Endothelial cell (in vitro differentiated cells): ENCODE measurements at regions not wholly inside any gene's neighbourhood (a gene's known extent, or its start where the extent isn't known, plus 50 kb on each side); places are given as distances from the start of the nearest gene placed in this dataset.

ENCODE experiments used
- DNase-seq: peaks from one replicate; pipeline ENCODE4 v3.0.0; 2021; ENCODE audit warnings: low spot score
- H3K27ac Mint-ChIP-seq: one replicate; pipeline ENCODE4 v1.8.0; 2021; ENCODE audit warnings: mixed read lengths, inconsistent platforms; ENCODE audit not compliant: unreplicated experiment
- H3K27me3 Mint-ChIP-seq: one replicate; pipeline ENCODE4 v1.8.0; 2021; ENCODE audit warnings: mild to moderate bottlenecking, moderate library complexity, mixed read lengths, inconsistent platforms; ENCODE audit not compliant: unreplicated experiment
- H3K36me3 Mint-ChIP-seq: one replicate; pipeline ENCODE4 v1.8.0; 2021; ENCODE audit warnings: mild to moderate bottlenecking, low read depth, mixed read lengths, inconsistent platforms; ENCODE audit not compliant: unreplicated experiment
- H3K4me1 Mint-ChIP-seq: one replicate; pipeline ENCODE4 v1.8.0; 2021; ENCODE audit warnings: mild to moderate bottlenecking, mixed read lengths, inconsistent platforms; ENCODE audit not compliant: unreplicated experiment
- H3K4me3 Mint-ChIP-seq: one replicate; pipeline ENCODE4 v1.8.0; 2021; ENCODE audit warnings: mild to moderate bottlenecking, mixed read lengths, inconsistent platforms; ENCODE audit not compliant: unreplicated experiment
- H3K9me3 Mint-ChIP-seq: one replicate; pipeline ENCODE4 v1.8.0; 2021; ENCODE audit warnings: mixed read lengths, inconsistent platforms; ENCODE audit not compliant: unreplicated experiment
- CTCF ChIP-seq: fragments of 200-600 bp; sonication (generic); IDR thresholded peaks from one replicate; pipeline ENCODE4 v1.5.0; 2021; ENCODE audit warnings: antibody characterized with exemption; ENCODE audit not compliant: unreplicated experiment

- H3K4me1 Mint-ChIP-seq: no peaks in the 10 kb centered on the region
- H3K27ac Mint-ChIP-seq: no peak overlapping the region
- TF ChIP-seq CTCF: no peak
- no peak overlapping the region for H3K4me3 Mint-ChIP-seq
- no peaks in the 10 kb centered on the region for H3K27me3 Mint-ChIP-seq
- no peak for DNase-seq
- peaks cover 15% of the 10 kb centered on the region for H3K36me3 Mint-ChIP-seq
- peaks cover 29% of the 10 kb centered on the region for H3K9me3 Mint-ChIP-seq
Observed at GRCh38 chr12:128116537-128116936, 150.4 kb upstream of the TMEM132C start.

GRCh38 chr12:128120035-128120434 lies 146.9 kb upstream of the TMEM132C start:
- TF ChIP-seq CTCF: no peak
- Mint-ChIP-seq H3K4me3 (no peak overlapping the region), H3K9me3 (peaks cover 28% of the 10 kb centered on the region), H3K27ac (no peak overlapping the region), H3K36me3 (peaks cover 4% of the 10 kb centered on the region), H3K27me3 (peaks cover 1% of the 10 kb centered on the region), H3K4me1 (no peaks in the 10 kb centered on the region)
- no peak for DNase-seq

- no peaks in the 10 kb centered on the region for H3K4me1 Mint-ChIP-seq
- H3K36me3 Mint-ChIP-seq: no peaks in the 10 kb centered on the region
- TF ChIP-seq CTCF: no peak
- H3K4me3 Mint-ChIP-seq: no peak overlapping the region
- peaks cover 26% of the 10 kb centered on the region for H3K9me3 Mint-ChIP-seq
- H3K27me3 Mint-ChIP-seq: peaks cover 1% of the 10 kb centered on the region
- DNase-seq: no peak
- H3K27ac Mint-ChIP-seq: no peak overlapping the region
Observed at GRCh38 chr12:128121424-128121823, 145.5 kb upstream of the TMEM132C start.

GRCh38 chr12:128123096-128123495 lies 143.9 kb upstream of the TMEM132C start:
- Mint-ChIP-seq H3K36me3 (no peaks in the 10 kb centered on the region), H3K4me1 (no peaks in the 10 kb centered on the region), H3K9me3 (peaks cover 26% of the 10 kb centered on the region), H3K27me3 (peaks cover 1% of the 10 kb centered on the region), H3K4me3 (no peak overlapping the region), H3K27ac (no peak overlapping the region)
- TF ChIP-seq CTCF: no peak
- DNase-seq: no peak

- DNase-seq: no peak
- Mint-ChIP-seq H3K4me1 (no peaks in the 10 kb centered on the region), H3K4me3 (no peak overlapping the region), H3K27me3 (peaks cover 2% of the 10 kb centered on the region), H3K36me3 (peaks cover 4% of the 10 kb centered on the region), H3K27ac (no peak overlapping the region), H3K9me3 (peaks cover 30% of the 10 kb centered on the region)
- no peak for TF ChIP-seq CTCF
Observed at GRCh38 chr12:128131955-128132354, 135.0 kb upstream of the TMEM132C start.
